Prostate gland (tissue), 1 donor: ENCODE measurements at regions not wholly inside any gene's neighbourhood (a gene's known extent, or its start where the extent isn't known, plus 50 kb on each side); places are given as distances from the start of the nearest gene placed in this dataset.

Source experiments
- POLR2A ChIP-seq: fragments of 450-650 bp; IDR thresholded peaks from one replicate; pipeline ENCODE4 v1.6.1; 2016; ENCODE audit warnings: antibody characterized with exemption, mild to moderate bottlenecking
- POLR2AphosphoS5 ChIP-seq: sonication (generic); formaldehyde crosslinking; IDR thresholded peaks from one replicate; pipeline ENCODE4 v1.6.1; 2017; ENCODE audit warnings: antibody characterized with exemption

DNA sequence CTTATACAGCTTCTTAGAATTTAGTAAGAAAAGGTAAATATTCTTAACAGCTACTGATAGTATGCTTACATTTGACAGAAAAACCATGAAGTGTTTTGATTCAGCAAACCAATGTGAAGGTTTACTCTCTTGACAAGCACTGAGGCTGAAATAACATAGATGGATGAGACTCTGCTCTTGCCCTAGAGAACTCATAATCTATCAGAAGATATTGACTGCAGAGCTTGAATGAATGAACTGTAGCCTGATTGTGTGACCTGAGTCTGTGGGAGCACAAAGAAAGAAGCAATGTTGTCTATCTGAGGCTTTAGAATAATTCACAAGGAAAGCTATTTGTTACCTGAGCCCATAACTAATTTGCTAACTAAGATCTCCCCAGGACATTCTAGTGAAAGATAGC is 1235.3 kb downstream of the OLFM4 start:
- TF ChIP-seq POLR2A: no peak
- TF ChIP-seq POLR2AphosphoS5: no peak
